GM21529 (cell line): ENCODE measurements at regions not wholly inside any gene's neighbourhood (a gene's known extent, or its start where the extent isn't known, plus 50 kb on each side); places are given as distances from the start of the nearest gene placed in this dataset.

Source experiments
- ATAC-seq: cut with Tn5 transposase; IDR thresholded peaks from one replicate; pipeline ENCODE4 v1.9.1; 2021; ENCODE audit not compliant: unreplicated experiment

DNA sequence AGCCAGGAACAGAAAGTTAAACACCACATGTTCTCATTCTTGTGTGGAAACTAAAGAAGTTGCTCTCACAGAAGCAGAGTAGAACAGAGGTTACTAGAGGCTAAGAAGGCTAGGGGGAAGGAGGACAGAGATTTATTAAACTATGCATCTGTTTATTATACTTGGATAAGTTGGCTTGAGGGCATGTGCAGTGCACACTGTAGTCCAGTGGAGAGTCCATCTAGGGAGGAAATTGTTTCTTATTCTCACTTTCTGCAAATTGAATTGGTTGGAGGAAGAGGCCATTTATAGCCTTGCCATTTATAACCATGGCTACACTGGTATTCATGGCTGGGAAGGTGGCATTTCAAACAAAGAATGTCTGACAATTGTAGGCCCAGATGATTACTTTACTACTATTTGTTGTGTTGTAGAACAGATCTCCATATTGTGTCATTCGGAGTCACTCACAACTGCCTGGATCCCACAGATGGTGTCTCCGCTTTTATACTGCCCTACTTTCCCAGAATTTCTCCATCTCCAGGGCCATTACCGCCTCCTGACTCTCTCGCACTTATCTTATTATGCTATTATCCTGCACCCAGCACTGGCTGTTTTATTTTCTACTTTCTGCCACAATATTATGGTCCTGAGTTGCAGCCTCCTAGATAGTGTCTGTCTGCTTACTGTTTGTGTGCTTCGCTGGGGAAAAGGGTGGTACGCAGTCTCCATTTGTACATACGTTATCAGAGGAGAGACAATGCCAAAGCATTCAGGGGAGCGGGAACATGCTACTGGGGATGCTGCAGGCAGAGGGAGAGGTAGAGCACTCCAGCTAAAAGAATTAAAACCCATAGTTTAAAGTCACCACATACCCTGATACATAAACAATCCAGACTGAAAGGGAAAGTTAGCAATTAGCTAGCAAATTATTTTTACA lies 169.3 kb upstream of the BLID start:
- no peak for ATAC-seq

DNA sequence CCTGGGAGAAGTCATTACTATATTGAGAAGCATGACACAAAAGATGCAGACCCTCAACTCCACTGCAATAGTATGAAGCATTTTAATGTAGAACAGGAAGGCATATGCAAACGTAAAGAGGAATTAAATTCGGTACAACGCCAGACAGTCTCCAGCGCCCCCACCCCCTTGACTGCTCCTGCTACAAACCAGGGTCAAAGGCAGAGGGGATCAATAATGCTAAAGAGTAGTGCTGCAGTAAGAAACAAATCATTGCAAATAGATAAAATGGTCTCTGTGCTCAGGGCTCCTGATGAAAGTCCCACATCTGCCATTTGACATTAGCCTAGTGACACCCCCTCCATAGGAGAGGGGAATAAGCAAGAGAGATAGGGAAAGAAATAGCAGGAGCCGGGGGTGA lies 164.9 kb upstream of the BLID start:
- ATAC-seq = no peak

GRCh38 chr11:122279194-122279593 lies 163.2 kb upstream of the BLID start:
- no peak for ATAC-seq

- no peak for ATAC-seq
Measured at GRCh38 chr11:122277493-122277892, 161.5 kb upstream of the BLID start.

DNA sequence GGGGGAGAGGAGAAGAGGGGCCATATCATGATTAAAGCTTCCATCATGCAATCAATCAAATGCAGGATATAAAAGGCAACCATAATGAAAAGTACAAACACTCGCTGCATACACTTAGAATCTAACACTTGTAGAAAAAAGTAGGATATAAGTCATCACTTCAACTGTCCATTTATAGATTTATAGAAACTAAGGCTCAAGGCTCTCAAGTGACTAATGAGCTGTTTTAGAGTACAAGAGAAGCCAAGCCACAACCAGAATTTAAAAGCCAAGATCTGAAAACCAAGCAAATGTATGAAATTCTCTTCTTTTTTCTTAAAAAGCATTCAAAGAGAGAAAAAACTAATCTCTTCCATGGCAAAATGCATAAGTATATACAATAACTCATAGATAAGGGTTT lies 160.2 kb upstream of the BLID start:
- no peak for ATAC-seq

- no peak for ATAC-seq
Measured at GRCh38 chr11:122275508-122275907, 159.5 kb upstream of the BLID start.

DNA sequence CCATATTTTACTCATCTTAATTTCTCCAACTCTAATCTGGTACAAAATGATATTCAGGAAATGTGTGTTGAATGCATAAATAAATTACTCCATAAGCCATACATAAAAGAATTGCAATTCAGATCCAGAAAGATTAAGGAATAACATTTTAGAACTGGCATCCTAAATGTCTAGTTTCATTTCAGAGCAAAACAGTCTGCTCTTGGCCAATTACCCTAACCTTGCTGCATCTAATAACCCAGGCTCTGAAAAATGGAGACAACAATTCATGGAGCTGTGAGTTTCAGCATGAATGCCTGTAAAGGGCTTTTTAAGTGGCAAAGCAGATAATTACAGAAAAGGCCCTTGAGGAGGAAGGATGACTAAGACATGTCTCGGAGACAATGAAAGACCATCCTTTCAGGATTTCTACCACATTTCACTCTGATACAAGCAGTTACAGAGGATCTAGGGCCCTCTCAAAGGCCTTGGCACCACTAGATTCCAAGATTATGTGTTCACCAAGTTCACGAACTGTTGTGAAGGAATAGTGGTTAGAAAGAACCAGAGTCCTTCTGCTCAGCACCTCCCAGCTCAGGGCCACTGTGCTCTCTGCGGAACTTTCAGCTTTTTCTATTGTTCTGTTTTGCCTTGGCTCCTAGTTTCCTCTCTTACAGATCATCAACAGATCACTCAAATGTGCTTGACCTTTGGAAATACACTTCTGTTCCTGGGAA lies 157.6 kb upstream of the BLID start:
- no peak for ATAC-seq

GRCh38 chr11:122271745-122272144 lies 155.7 kb upstream of the BLID start:
- no peak for ATAC-seq

DNA sequence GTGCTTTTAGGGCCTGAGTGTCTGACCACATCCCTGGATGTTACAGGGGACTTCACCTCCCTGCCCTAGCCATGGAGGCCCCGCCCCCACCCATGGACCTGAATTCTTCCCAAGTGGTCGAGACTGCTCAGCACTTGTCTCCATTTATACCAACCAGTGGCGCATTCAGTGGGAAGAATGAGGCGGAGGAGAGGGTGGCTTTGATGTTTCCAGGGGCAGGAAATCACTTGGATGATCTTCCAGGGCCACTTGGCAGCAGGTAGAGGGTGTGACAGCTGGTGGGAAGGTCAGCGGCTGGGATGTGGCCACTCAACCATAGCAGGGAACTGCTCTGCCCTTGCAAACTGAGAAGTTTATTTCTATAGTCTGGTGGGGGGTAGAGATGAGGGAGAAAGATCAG lies 155.1 kb upstream of the BLID start:
- ATAC-seq = no peak

- ATAC-seq = no peak
Measured at GRCh38 chr11:122270535-122270934, 154.5 kb upstream of the BLID start.

GRCh38 chr11:122269824-122270223 lies 153.8 kb upstream of the BLID start:
- no peak for ATAC-seq

GRCh38 chr11:122268601-122269130 lies 152.7 kb upstream of the BLID start:
- ATAC-seq = no peak

- no peak for ATAC-seq
Measured at GRCh38 chr11:122267602-122268001, 151.6 kb upstream of the BLID start.

GRCh38 chr11:122265981-122266380 lies 150.0 kb upstream of the BLID start:
- ATAC-seq = no peak

- ATAC-seq = no peak
Measured at GRCh38 chr11:122264121-122264520, 148.1 kb upstream of the BLID start.

GRCh38 chr11:122261546-122261945 lies 145.5 kb upstream of the BLID start:
- no peak for ATAC-seq

DNA sequence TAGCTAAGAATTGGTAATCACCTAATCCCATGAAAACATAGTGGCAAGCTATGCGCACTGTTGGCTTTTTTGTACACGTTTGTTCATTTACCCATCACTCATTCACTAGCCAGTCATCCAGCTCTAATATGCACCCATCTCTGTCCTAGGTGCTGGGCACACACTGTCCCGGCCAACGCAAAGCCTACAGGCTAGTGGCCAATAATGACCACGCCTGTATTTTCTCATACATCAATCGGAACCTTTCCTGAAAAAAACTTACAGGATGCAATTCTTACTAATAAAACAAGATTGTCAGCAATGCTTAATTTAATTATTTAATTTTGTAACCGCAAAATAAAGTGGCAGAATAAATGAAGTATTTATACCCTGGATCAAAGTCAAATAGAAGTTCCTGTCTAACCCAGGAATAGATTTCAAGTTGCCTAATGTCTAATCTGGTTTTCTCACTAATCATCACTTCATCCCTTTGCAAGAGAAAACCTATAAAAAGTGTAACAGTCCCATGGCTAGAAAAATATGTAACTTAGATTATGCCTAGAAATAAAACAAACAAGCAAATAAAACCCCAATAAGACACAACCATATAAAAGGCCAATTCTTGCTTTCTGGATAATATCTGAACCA lies 143.3 kb upstream of the BLID start:
- no peak for ATAC-seq

- ATAC-seq = no peak
Measured at GRCh38 chr11:122258446-122259194, 142.6 kb upstream of the BLID start.

GRCh38 chr11:122253589-122254231 lies 137.7 kb upstream of the BLID start:
- no peak for ATAC-seq

- ATAC-seq = no peak
Measured at GRCh38 chr11:122248939-122249338, 132.9 kb upstream of the BLID start.
